WI38 (cell line): ENCODE measurements at regions not wholly inside any gene's neighbourhood (a gene's known extent, or its start where the extent isn't known, plus 50 kb on each side); places are given as distances from the start of the nearest gene placed in this dataset.

Experiments used
- H3K4me3 ChIP-seq: 2 replicates; pipeline ENCODE4 v1.5.1; 2011; ENCODE audit warnings: low read depth, mild to moderate bottlenecking, control low read depth, low read length
- TF ChIP-seq, protein P1 (sequence below): IDR thresholded peaks from 2 replicates; pipeline ENCODE4 v1.5.1; 2012; ENCODE audit warnings: low read depth, mild to moderate bottlenecking, control low read depth, low read length

DNA sequence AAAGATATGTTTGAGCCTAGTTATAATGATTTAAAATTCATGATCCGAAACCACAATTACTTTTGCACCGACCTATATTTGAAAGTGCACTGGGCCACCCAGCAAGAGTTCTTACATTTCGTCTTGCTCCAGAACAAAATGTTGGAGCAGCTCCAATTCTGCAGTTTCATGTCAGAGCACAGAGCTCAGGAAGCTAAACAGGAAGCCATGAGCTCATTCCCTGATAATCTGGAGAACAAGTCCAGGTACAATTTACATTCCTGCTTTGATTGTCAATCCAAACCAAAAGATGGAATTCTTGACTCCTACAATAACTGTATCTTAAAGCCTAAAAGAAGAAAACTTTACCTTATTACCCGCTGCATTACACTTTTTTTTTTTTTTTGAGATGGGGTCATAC lies 131.8 kb downstream of the KCTD12 start:
- TF ChIP-seq, protein P1, sequence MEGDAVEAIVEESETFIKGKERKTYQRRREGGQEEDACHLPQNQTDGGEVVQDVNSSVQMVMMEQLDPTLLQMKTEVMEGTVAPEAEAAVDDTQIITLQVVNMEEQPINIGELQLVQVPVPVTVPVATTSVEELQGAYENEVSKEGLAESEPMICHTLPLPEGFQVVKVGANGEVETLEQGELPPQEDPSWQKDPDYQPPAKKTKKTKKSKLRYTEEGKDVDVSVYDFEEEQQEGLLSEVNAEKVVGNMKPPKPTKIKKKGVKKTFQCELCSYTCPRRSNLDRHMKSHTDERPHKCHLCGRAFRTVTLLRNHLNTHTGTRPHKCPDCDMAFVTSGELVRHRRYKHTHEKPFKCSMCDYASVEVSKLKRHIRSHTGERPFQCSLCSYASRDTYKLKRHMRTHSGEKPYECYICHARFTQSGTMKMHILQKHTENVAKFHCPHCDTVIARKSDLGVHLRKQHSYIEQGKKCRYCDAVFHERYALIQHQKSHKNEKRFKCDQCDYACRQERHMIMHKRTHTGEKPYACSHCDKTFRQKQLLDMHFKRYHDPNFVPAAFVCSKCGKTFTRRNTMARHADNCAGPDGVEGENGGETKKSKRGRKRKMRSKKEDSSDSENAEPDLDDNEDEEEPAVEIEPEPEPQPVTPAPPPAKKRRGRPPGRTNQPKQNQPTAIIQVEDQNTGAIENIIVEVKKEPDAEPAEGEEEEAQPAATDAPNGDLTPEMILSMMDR: no peak
- no peak overlapping the region for H3K4me3 ChIP-seq

DNA sequence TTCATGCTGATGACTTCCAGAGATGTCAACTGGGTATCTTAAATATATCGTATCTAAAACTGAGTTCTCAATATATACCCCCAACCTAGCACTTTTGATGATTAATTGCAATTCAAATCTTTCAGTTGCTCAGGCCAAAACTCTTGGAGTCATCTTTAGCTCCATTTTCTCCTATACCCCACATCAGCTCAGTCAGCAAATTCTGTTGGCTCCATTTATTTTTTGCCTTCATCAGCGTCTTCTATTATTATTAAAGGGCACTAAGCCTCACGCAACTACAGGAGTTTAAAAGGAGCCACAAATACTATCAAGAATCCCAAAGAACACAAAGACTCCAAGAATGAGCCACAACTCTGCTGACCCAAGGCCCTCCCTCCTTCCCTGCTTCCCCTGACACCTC lies 134.9 kb downstream of the KCTD12 start:
- TF ChIP-seq, protein P1: no peak

GRCh38 chr13:76750126-76750525 lies 136.1 kb downstream of the KCTD12 start:
- TF ChIP-seq, protein P1: no peak
- no peak overlapping the region for H3K4me3 ChIP-seq

More for the DNA sequence above, 134.9 kb downstream of the KCTD12 start:
- no peak overlapping the region for H3K4me3 ChIP-seq

GRCh38 chr13:76745261-76746200 lies 140.7 kb downstream of the KCTD12 start:
- TF ChIP-seq, protein P1: no peak
- no peak overlapping the region for H3K4me3 ChIP-seq

DNA sequence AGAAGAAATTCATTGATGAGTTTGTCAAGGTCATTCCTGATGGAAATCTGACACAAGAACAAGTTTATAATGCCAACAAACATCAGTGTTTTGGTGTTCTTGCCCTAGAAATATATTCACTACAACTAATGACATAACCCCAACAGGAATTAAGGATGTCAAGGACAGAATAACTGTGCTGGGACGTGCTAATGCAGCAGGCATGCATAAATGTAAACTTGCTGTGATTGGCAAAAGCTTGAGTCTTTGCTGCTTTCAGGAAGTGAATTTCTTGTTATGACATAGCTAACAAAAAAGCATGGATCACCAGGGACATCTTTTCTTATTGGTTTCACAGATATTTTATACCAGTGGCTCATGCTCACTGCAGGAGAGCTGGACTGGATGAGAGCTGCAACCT lies 144.6 kb downstream of the KCTD12 start:
- TF ChIP-seq, protein P1: no peak
- no peak overlapping the region for H3K4me3 ChIP-seq

DNA sequence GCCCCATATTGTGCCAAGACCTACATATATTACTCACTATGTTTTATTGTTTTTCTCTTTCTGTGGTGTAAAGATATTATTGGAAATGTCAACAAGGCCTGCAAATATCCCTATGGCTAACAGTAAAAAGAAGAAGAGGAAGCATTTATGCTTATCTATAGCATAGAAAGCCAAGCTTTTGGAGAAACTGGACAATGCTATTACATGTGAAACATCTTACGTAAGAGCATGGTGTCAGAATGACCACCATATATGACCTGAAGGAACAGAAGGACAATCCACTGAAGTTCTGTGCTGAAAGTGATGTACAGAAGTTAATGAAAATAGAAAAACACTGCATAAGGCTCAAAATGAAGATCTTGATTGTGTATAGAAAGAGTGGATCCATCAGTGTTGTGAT lies 145.2 kb downstream of the KCTD12 start:
- H3K4me3 ChIP-seq: no peak overlapping the region
- TF ChIP-seq, protein P1: no peak

DNA sequence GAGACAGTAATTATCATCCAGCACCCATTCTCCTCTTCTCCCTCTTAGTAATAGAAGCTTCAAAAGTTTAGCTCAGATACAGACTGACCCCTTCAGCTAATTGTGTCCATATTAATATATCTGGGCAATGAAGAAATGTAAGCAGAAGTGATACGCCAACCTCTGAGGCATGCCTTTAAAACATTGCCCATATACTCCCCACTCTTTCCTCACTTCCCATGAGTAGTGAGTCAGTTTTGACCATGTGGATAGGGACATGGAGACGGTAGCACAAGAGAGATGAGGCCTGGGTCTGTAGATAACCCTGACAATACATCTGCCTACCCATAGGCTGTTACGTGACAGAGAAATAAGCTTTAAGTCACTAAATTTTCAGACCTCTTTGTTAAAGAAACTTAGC lies 147.6 kb downstream of the KCTD12 start:
- no peak overlapping the region for H3K4me3 ChIP-seq
- TF ChIP-seq, protein P1: no peak
